K562 (cell line): ENCODE measurements at regions not wholly inside any gene's neighbourhood (a gene's known extent, or its start where the extent isn't known, plus 50 kb on each side); places are given as distances from the start of the nearest gene placed in this dataset.

Experiments
- ATAC-seq: fragments of 200-7000 bp; cut with Tn5 transposase; 3 replicates; pipeline ENCODE4 v1.9.1; 2020; ENCODE audit warnings: moderate library complexity
- BruUV-seq: library from RNA; stranded (reverse); fragments of 400-500 nt; replicated peaks from 2 replicates; lab custom pipeline; 2021; lab: Mats Ljungman, UMichigan
- CTCF ChIA-PET: fragments of 300-600 bp; formaldehyde crosslinking; extraction: SDS; loops from one replicate; lab custom pipeline; 2021; ENCODE audit warnings: low intra/inter-chr PET ratio; lab: Yijun Ruan, JAX
- POLR2A ChIA-PET: fragments of 300-600, 350-650 bp; sonication (Branson Sonifier 250); formaldehyde crosslinking; extraction: SDS; loops from one replicate; lab custom pipeline; 2021; ENCODE audit warnings: antibody characterized with exemption, inconsistent platforms; lab: Yijun Ruan, JAX
- DNase-seq, 4 experiments: peaks; one replicate each; pipeline versions ENCODE4 v3.0.0 to v3.0.0-alpha.2; 2011 to 2018; ENCODE audit warnings: low spot score in 3 of 4, mixed read lengths in 3 of 4; ENCODE audit errors: extremely low read depth in 1 of 4
- FAIRE-seq: peaks from 2 replicates; lab custom pipeline; 2011; peaks lifted over from hg19 to GRCh38; lab: Jason Lieb, UNC
- H2AFZ ChIP-seq: 2 replicates; pipeline ENCODE4 v1.6.0; 2011; ENCODE audit warnings: low read depth, low read length, control low read depth, inconsistent platforms
- H3K27ac ChIP-seq: fragments of 200-600 bp; 3 replicates; pipeline ENCODE4 v1.8.0; 2011; ENCODE audit warnings: low read depth, mild to moderate bottlenecking, control low read depth, inconsistent platforms, low read length, moderate library complexity, mixed read lengths; ENCODE audit errors: extremely low read depth
- H3K27me3 ChIP-seq, 2 experiments: fragments of 300-600 bp in 1 of 2; 2 replicates in 1 of 2; 3 replicates in 1 of 2; pipeline versions ENCODE4 v1.6.0 to v1.8.0; 2011; ENCODE audit warnings: inconsistent platforms in 2 of 2, low read length in 2 of 2, mild to moderate bottlenecking in 1 of 2, mixed read lengths in 1 of 2, moderate library complexity in 1 of 2; ENCODE audit not compliant: control insufficient read depth in 2 of 2, insufficient read depth in 2 of 2
- H3K36me3 ChIP-seq: fragments of 300-600 bp; 3 replicates; pipeline ENCODE4 v1.8.0; 2011; ENCODE audit warnings: mild to moderate bottlenecking, low read length, inconsistent platforms; ENCODE audit not compliant: control insufficient read depth, insufficient read depth
- H3K4me1 ChIP-seq, 2 experiments: fragments of 200-600 bp in 1 of 2; replicated peaks in 1 of 2; 2 replicates in 1 of 2; 3 replicates in 1 of 2; pipeline versions ENCODE4 v1.5.1 to v1.8.0; 2011; ENCODE audit warnings: inconsistent platforms in 2 of 2, low read length in 2 of 2, mild to moderate bottlenecking in 1 of 2, mixed read lengths in 1 of 2, moderate library complexity in 1 of 2; ENCODE audit not compliant: control insufficient read depth in 2 of 2, insufficient read depth in 2 of 2
- H3K4me2 ChIP-seq: 2 replicates; pipeline ENCODE4 v1.6.1; 2011; ENCODE audit warnings: low read length, control low read depth, inconsistent platforms, mixed read lengths; ENCODE audit not compliant: insufficient read depth
- H3K4me3 ChIP-seq: fragments of 200-600 bp; sonication (generic), shearing (Covaris generic); 2 replicates; pipeline ENCODE4 v1.5.1; 2016; ENCODE audit warnings: control low read depth, inconsistent platforms
- H3K79me2 ChIP-seq: fragments of 200-600 bp; 3 replicates; pipeline ENCODE4 v1.8.0; 2011; ENCODE audit warnings: low read length, inconsistent platforms; ENCODE audit not compliant: control insufficient read depth, insufficient read depth
- H3K9ac ChIP-seq, 2 experiments: 2 replicates each; pipeline versions ENCODE4 v1.6.0 to v1.6.1; 2011; ENCODE audit warnings: low read depth in 2 of 2, low read length in 2 of 2, control low read depth in 1 of 2, inconsistent platforms in 1 of 2, mild to moderate bottlenecking in 1 of 2, mixed read lengths in 1 of 2; ENCODE audit not compliant: insufficient read depth in 1 of 2
- H3K9me1 ChIP-seq: one replicate; pipeline ENCODE4 v1.6.0; 2011; ENCODE audit warnings: inconsistent platforms, mild to moderate bottlenecking, low read length, moderate library complexity; ENCODE audit not compliant: control insufficient read depth, insufficient read depth
- H3K9me3 ChIP-seq: replicated peaks from 2 replicates; pipeline ENCODE4 v1.5.1; 2011; ENCODE audit warnings: low read depth, low read length, inconsistent platforms; ENCODE audit not compliant: control insufficient read depth, insufficient read depth
- H4K20me1 ChIP-seq: replicated peaks from 2 replicates; pipeline ENCODE4 v1.6.1; 2011; ENCODE audit warnings: low read length, inconsistent platforms, mixed read lengths; ENCODE audit not compliant: control insufficient read depth, insufficient read depth
- ARHGAP35 ChIP-seq: fragments of 450-650 bp; IDR thresholded peaks from 2 replicates; pipeline ENCODE4 v1.6.1; 2018; ENCODE audit not compliant: partially characterized antibody
- CC2D1A ChIP-seq: fragments of 450-650 bp; IDR thresholded peaks from 2 replicates; pipeline ENCODE4 v1.6.1; 2017; ENCODE audit warnings: mild to moderate bottlenecking
- CHD4 ChIP-seq: fragments of 200-600 bp; sonication (generic); IDR thresholded peaks from 3 replicates; pipeline ENCODE4 v1.6.1; 2012; ENCODE audit warnings: low read depth, mild to moderate bottlenecking, mixed read lengths, low read length, inconsistent platforms; ENCODE audit not compliant: insufficient read depth, insufficient replicate concordance, poor library complexity, severe bottlenecking
- CREBBP ChIP-seq: IDR thresholded peaks from one replicate; pipeline ENCODE4 v1.6.1; 2012; ENCODE audit warnings: low read depth, mild to moderate bottlenecking, control low read depth, inconsistent platforms, low read length
- ELF1 ChIP-seq: fragments of 200-800 bp; sonication (Bioruptor generic); IDR thresholded peaks from 2 replicates; pipeline ENCODE4 v1.6.1; 2016; ENCODE audit warnings: missing genetic modification characterization, missing compliant biosample characterization
- GATAD2A ChIP-seq: fragments of 450-650 bp; IDR thresholded peaks from 2 replicates; pipeline ENCODE4 v1.6.1; 2017
- HMGN3 ChIP-seq: IDR thresholded peaks from 2 replicates; pipeline ENCODE4 v1.6.1; 2011; ENCODE audit warnings: borderline replicate concordance, low read depth, mild to moderate bottlenecking, mixed read lengths, low read length; ENCODE audit not compliant: insufficient read length; ENCODE audit errors: extremely low read depth
- HNRNPLL ChIP-seq: fragments of 200-400 bp; formaldehyde crosslinking; IDR thresholded peaks from 2 replicates; pipeline ENCODE4 v1.6.1; 2017; ENCODE audit warnings: low read length, low read depth, mild to moderate bottlenecking; ENCODE audit not compliant: poor library complexity, severe bottlenecking
- MYC ChIP-seq, 2 experiments: fragments of 250-450 bp in 1 of 2; sonication (Bioruptor Pico) in 1 of 2; IDR thresholded peaks; 2 replicates each; pipeline versions ENCODE4 v1.5.1 to v1.6.1; 2012 to 2021; ENCODE audit warnings: low read depth in 2 of 2, borderline replicate concordance in 1 of 2, improper control_type of control experiment in 1 of 2, low read length in 1 of 2, mild to moderate bottlenecking in 1 of 2, moderate library complexity in 1 of 2
- NR3C1 ChIP-seq: sonication (generic); formaldehyde crosslinking; IDR thresholded peaks from 2 replicates; pipeline ENCODE4 v1.8.1; 2022; ENCODE audit warnings: missing genetic modification reagents
- ZBTB12 ChIP-seq: fragments of 250-450 bp; sonication (Bioruptor Pico); IDR thresholded peaks from 2 replicates; pipeline ENCODE4 v1.4.0; 2020
- ZC3H8 ChIP-seq: fragments of 450-650 bp; IDR thresholded peaks from 2 replicates; pipeline ENCODE4 v1.6.1; 2017
- ZNF324 ChIP-seq: fragments of 250-450 bp; sonication (Bioruptor Pico); IDR thresholded peaks from 2 replicates; pipeline ENCODE4 v1.4.0; 2020; ENCODE audit warnings: mild to moderate bottlenecking
- WGBS: fragments of 100-300 bp; shearing (Covaris generic); methylation state at CpG from one replicate; pipeline ENCODE4 v1.1.6; 2016; ENCODE audit warnings: low coverage, mixed read lengths; ENCODE audit not compliant: insufficient coverage; ENCODE audit errors: missing lambda C conversion rate; 5-methylcytosine and 5-hydroxymethylcytosine counted together
- in situ Hi-C: fragments of 300-500 bp; cut with MboI; formaldehyde crosslinking; loops from 4 replicates; pipeline ENCODE4 v1.15.0; 2018; ENCODE audit warnings: inconsistent platforms, mixed read lengths
- intact Hi-C: fragments of 100-400 bp; cut with micrococcal nuclease; formaldehyde crosslinking; loops from 2 replicates; pipeline ENCODE4 v1.14.2; 2022
- TF ChIP-seq, protein P1 (sequence below): fragments of 250-450 bp; sonication (Bioruptor Pico); IDR thresholded peaks from 2 replicates; pipeline ENCODE4 v1.5.0; 2021
- TF ChIP-seq, protein P2 (sequence below): fragments of 450-650 bp; IDR thresholded peaks from 2 replicates; pipeline ENCODE4 v1.6.1; 2016; ENCODE audit warnings: mild to moderate bottlenecking
- TF ChIP-seq, protein P3 (sequence below): fragments of 250-450 bp; sonication (Bioruptor Pico); IDR thresholded peaks from 2 replicates; pipeline ENCODE4 v1.4.0; 2020; ENCODE audit warnings: mild to moderate bottlenecking, moderate library complexity, borderline replicate concordance

GRCh38 chr6:50549026-50549425, 164.3 kb upstream of the TFAP2D start:
- intact Hi-C loops (no loop called here), in situ Hi-C loops (no loop called here)
- no peaks in the 10 kb centered on the region for H3K27me3 ChIP-seq
- H3K9me3 ChIP-seq = no peaks in the 10 kb centered on the region; the same call in 1 of the 2 replicates
- ATAC-seq (no peak), DNase-seq (no peak), FAIRE-seq (no peak)
- H3K9me1 ChIP-seq = no peaks in the 10 kb centered on the region
- H3K27ac ChIP-seq = no peak overlapping the region
- H3K79me2 ChIP-seq = no peaks in the 10 kb centered on the region
- 0% methylated on average over 2 of the region's 2 CpGs for WGBS
- no peak overlapping the region for H2AFZ ChIP-seq
- no peak overlapping the region for H3K4me3 ChIP-seq
- no peak overlapping the region for H3K9ac ChIP-seq
- H3K36me3 ChIP-seq = no peaks in the 10 kb centered on the region
- no peaks in the 10 kb centered on the region for H3K4me1 ChIP-seq
- no peaks in the 10 kb centered on the region for H4K20me1 ChIP-seq
- ChIA-PET CTCF (no interaction called here), POLR2A (interaction anchor here (1.2 kb wide), 1 partner anchor 32 kb away, joined by 5 read pairs; no protein-coding TSS in a partner anchor)
- H3K4me2 ChIP-seq = no peak overlapping the region
- BruUV-seq = no TSS peak
- no peak for TF ChIP-seq CC2D1A
- TF ChIP-seq CHD4 = no peak
- TF ChIP-seq ZC3H8 = no peak
- no peak for TF ChIP-seq GATAD2A
- TF ChIP-seq ZNF324 (CRISPR knock-in tag) = no peak
- TF ChIP-seq, protein P1, sequence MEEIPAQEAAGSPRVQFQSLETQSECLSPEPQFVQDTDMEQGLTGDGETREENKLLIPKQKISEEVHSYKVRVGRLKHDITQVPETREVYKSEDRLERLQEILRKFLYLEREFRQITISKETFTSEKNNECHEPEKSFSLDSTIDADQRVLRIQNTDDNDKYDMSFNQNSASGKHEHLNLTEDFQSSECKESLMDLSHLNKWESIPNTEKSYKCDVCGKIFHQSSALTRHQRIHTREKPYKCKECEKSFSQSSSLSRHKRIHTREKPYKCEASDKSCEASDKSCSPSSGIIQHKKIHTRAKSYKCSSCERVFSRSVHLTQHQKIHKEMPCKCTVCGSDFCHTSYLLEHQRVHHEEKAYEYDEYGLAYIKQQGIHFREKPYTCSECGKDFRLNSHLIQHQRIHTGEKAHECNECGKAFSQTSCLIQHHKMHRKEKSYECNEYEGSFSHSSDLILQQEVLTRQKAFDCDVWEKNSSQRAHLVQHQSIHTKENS (CRISPR knock-in tag) = no peak
- no peak for TF ChIP-seq ARHGAP35
- TF ChIP-seq, protein P2, sequence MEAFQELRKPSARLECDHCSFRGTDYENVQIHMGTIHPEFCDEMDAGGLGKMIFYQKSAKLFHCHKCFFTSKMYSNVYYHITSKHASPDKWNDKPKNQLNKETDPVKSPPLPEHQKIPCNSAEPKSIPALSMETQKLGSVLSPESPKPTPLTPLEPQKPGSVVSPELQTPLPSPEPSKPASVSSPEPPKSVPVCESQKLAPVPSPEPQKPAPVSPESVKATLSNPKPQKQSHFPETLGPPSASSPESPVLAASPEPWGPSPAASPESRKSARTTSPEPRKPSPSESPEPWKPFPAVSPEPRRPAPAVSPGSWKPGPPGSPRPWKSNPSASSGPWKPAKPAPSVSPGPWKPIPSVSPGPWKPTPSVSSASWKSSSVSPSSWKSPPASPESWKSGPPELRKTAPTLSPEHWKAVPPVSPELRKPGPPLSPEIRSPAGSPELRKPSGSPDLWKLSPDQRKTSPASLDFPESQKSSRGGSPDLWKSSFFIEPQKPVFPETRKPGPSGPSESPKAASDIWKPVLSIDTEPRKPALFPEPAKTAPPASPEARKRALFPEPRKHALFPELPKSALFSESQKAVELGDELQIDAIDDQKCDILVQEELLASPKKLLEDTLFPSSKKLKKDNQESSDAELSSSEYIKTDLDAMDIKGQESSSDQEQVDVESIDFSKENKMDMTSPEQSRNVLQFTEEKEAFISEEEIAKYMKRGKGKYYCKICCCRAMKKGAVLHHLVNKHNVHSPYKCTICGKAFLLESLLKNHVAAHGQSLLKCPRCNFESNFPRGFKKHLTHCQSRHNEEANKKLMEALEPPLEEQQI = no peak
- TF ChIP-seq NR3C1 (CRISPR knock-in tag) = no peak
- no peak for TF ChIP-seq ZBTB12 (CRISPR knock-in tag)
- TF ChIP-seq HMGN3 = no peak
- TF ChIP-seq, protein P3, sequence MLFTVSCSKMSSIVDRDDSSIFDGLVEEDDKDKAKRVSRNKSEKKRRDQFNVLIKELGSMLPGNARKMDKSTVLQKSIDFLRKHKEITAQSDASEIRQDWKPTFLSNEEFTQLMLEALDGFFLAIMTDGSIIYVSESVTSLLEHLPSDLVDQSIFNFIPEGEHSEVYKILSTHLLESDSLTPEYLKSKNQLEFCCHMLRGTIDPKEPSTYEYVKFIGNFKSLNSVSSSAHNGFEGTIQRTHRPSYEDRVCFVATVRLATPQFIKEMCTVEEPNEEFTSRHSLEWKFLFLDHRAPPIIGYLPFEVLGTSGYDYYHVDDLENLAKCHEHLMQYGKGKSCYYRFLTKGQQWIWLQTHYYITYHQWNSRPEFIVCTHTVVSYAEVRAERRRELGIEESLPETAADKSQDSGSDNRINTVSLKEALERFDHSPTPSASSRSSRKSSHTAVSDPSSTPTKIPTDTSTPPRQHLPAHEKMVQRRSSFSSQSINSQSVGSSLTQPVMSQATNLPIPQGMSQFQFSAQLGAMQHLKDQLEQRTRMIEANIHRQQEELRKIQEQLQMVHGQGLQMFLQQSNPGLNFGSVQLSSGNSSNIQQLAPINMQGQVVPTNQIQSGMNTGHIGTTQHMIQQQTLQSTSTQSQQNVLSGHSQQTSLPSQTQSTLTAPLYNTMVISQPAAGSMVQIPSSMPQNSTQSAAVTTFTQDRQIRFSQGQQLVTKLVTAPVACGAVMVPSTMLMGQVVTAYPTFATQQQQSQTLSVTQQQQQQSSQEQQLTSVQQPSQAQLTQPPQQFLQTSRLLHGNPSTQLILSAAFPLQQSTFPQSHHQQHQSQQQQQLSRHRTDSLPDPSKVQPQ (CRISPR knock-in tag) = no peak
- TF ChIP-seq CREBBP = no peak
- no peak for TF ChIP-seq MYC (IDR thresholded peaks at IDR 0.05; ENCODE audit: low read depth, low read length)
- TF ChIP-seq MYC (CRISPR knock-in tag; IDR thresholded peaks at IDR 0.05; ENCODE audit: borderline replicate concordance, low read depth) = no peak
- TF ChIP-seq ELF1 (tag) = no peak
- TF ChIP-seq HNRNPLL = no peak
